ENCODE measurements at regions not wholly inside any gene's neighbourhood (a gene's known extent, or its start where the extent isn't known, plus 50 kb on each side); places are given as distances from the start of the nearest gene placed in this dataset.

- Histone ChIP-seq H3F3A (ENCODE audit: control insufficient read depth, insufficient read depth) (no peaks in the 10 kb centered on the region), H3K4me3 (ENCODE audit: low read length) (no peak overlapping the region), H3K27me3 (ENCODE audit: control insufficient read depth, low read length) (no peaks in the 10 kb centered on the region), H3K9me3 (ENCODE audit: control insufficient read depth, insufficient read depth, low read length) (no peaks in the 10 kb centered on the region), H3K79me2 (ENCODE audit: control insufficient read depth, low read length) (no peaks in the 10 kb centered on the region), H3K9me2 (replicated peaks; ENCODE audit: control insufficient read depth, low read length) (no peaks in the 10 kb centered on the region), H3K27ac (ENCODE audit: low read depth, low read length) (no peak overlapping the region), H3K4me2 (ENCODE audit: low read length) (no peak overlapping the region), H3K4me1 (ENCODE audit: control insufficient read depth, low read length) (no peaks in the 10 kb centered on the region), H4K20me1 (ENCODE audit: control insufficient read depth, insufficient read depth, low read depth, low read length) (no peaks in the 10 kb centered on the region), H3K36me3 (ENCODE audit: control insufficient read depth, low read length) (no peaks in the 10 kb centered on the region)
- TF ChIP-seq EZH2phosphoT487 (IDR thresholded peaks at IDR 0.05; ENCODE audit: borderline replicate concordance, low read length) = no peak
- TF ChIP-seq CTCF (IDR thresholded peaks at IDR 0.05; ENCODE audit: low read depth, low read length, poor library complexity, severe bottlenecking) = no peak
Observed at GRCh38 chr3:1787094-1787493, 311.6 kb upstream of the CNTN4 start.

GRCh38 chr3:1792466-1792865 is 306.2 kb upstream of the CNTN4 start:
- Histone ChIP-seq H3K4me2 (ENCODE audit: low read length) (no peak overlapping the region), H3F3A (ENCODE audit: control insufficient read depth, insufficient read depth) (no peaks in the 10 kb centered on the region), H3K4me3 (ENCODE audit: low read length) (no peak overlapping the region), H3K9me2 (replicated peaks; ENCODE audit: control insufficient read depth, low read length) (no peaks in the 10 kb centered on the region), H4K20me1 (ENCODE audit: control insufficient read depth, insufficient read depth, low read depth, low read length) (no peaks in the 10 kb centered on the region), H3K79me2 (ENCODE audit: control insufficient read depth, low read length) (no peaks in the 10 kb centered on the region), H3K27ac (ENCODE audit: low read depth, low read length) (no peak overlapping the region), H3K27me3 (ENCODE audit: control insufficient read depth, low read length) (no peaks in the 10 kb centered on the region), H3K9me3 (ENCODE audit: control insufficient read depth, insufficient read depth, low read length) (no peaks in the 10 kb centered on the region), H3K36me3 (ENCODE audit: control insufficient read depth, low read length) (no peaks in the 10 kb centered on the region), H3K4me1 (ENCODE audit: control insufficient read depth, low read length) (no peaks in the 10 kb centered on the region)
- TF ChIP-seq EZH2phosphoT487 (IDR thresholded peaks at IDR 0.05; ENCODE audit: borderline replicate concordance, low read length) (no peak), CTCF (IDR thresholded peaks at IDR 0.05; ENCODE audit: low read depth, low read length, poor library complexity, severe bottlenecking) (no peak)

DNA sequence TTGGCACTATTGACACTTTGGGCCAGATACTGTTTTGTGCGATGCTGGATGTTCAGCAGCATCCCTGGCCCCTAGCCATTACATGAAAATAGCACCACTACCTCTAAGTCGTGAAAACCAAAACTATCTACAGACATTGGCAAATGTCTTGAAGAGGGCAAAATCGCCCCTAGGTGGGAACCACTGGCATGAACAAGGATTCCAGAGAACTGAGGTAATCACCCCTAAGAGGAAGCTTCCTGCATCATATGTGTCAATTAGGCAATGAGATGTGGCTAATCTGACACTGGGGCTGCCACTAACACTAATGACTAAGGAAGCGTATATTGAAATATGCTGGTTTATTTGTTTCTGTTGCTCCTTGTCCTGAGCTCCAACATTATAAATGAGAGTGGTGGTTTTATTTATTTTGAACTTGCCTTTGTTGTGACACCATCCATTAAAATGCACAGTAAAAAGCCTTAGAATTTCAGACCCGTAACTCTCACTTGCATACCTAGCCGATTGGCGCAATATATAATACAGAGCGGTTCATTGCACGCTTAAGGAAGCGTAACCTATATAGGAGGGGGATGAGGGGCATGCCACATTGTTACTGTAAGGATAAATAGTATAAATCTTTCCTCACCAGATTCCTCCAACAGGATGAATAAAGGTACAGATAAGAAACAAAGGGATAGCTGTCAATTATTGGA is 299.8 kb upstream of the CNTN4 start:
- H4K20me1 ChIP-seq (ENCODE audit: control insufficient read depth, insufficient read depth, low read depth, low read length) = no peaks in the 10 kb centered on the region
- no peak overlapping the region for H3K27ac ChIP-seq (ENCODE audit: low read depth, low read length)
- no peaks in the 10 kb centered on the region for H3F3A ChIP-seq (ENCODE audit: control insufficient read depth, insufficient read depth)
- H3K4me1 ChIP-seq (ENCODE audit: control insufficient read depth, low read length) = no peaks in the 10 kb centered on the region
- H3K27me3 ChIP-seq (ENCODE audit: control insufficient read depth, low read length) = no peaks in the 10 kb centered on the region
- H3K4me3 ChIP-seq (ENCODE audit: low read length) = no peak overlapping the region
- H3K79me2 ChIP-seq (ENCODE audit: control insufficient read depth, low read length) = no peaks in the 10 kb centered on the region
- no peaks in the 10 kb centered on the region for H3K36me3 ChIP-seq (ENCODE audit: control insufficient read depth, low read length)
- H3K9me2 ChIP-seq (replicated peaks; ENCODE audit: control insufficient read depth, low read length) = no peaks in the 10 kb centered on the region
- no peak overlapping the region for H3K4me2 ChIP-seq (ENCODE audit: low read length)
- no peak for TF ChIP-seq EZH2phosphoT487 (IDR thresholded peaks at IDR 0.05; ENCODE audit: borderline replicate concordance, low read length)
- no peaks in the 10 kb centered on the region for H3K9me3 ChIP-seq (ENCODE audit: control insufficient read depth, insufficient read depth, low read length)

- Histone ChIP-seq H3K4me3 (ENCODE audit: low read length) (no peak overlapping the region), H3K9me2 (replicated peaks; ENCODE audit: control insufficient read depth, low read length) (no peaks in the 10 kb centered on the region), H3K4me1 (ENCODE audit: control insufficient read depth, low read length) (no peaks in the 10 kb centered on the region), H3K79me2 (ENCODE audit: control insufficient read depth, low read length) (no peaks in the 10 kb centered on the region), H3K27ac (ENCODE audit: low read depth, low read length) (no peak overlapping the region), H3K36me3 (ENCODE audit: control insufficient read depth, low read length) (no peaks in the 10 kb centered on the region), H3F3A (ENCODE audit: control insufficient read depth, insufficient read depth) (no peaks in the 10 kb centered on the region), H3K27me3 (ENCODE audit: control insufficient read depth, low read length) (no peaks in the 10 kb centered on the region), H3K4me2 (ENCODE audit: low read length) (no peak overlapping the region), H3K9me3 (ENCODE audit: control insufficient read depth, insufficient read depth, low read length) (peaks cover 10% of the 10 kb centered on the region; the same call in 1 of the 2 replicates), H4K20me1 (ENCODE audit: control insufficient read depth, insufficient read depth, low read depth, low read length) (no peaks in the 10 kb centered on the region)
- TF ChIP-seq CTCF (IDR thresholded peaks at IDR 0.05; ENCODE audit: low read depth, low read length, poor library complexity, severe bottlenecking) (no peak), EZH2phosphoT487 (IDR thresholded peaks at IDR 0.05; ENCODE audit: borderline replicate concordance, low read length) (no peak)
Observed at GRCh38 chr3:1805331-1805730, 293.3 kb upstream of the CNTN4 start.
